SU-DHL-6 (cell line): ENCODE measurements at regions not wholly inside any gene's neighbourhood (a gene's known extent, or its start where the extent isn't known, plus 50 kb on each side); places are given as distances from the start of the nearest gene placed in this dataset.

Source experiments
- EZH2phosphoT487 ChIP-seq: fragments of 200-600 bp; sonication (generic), shearing (Covaris generic); conservative IDR thresholded peaks from 2 replicates; pipeline ENCODE4 v1.6.1; 2018; ENCODE audit warnings: mild to moderate bottlenecking, antibody characterized with exemption, low read length, moderate library complexity, mixed read lengths
- TF ChIP-seq, protein P1 (sequence below): fragments of 200-600 bp; sonication (generic); IDR thresholded peaks from one replicate; pipeline ENCODE4 v1.5.1; 2017; ENCODE audit warnings: antibody characterized with exemption, mild to moderate bottlenecking, low read length, moderate library complexity; ENCODE audit not compliant: insufficient read depth, poor library complexity, severe bottlenecking

DNA sequence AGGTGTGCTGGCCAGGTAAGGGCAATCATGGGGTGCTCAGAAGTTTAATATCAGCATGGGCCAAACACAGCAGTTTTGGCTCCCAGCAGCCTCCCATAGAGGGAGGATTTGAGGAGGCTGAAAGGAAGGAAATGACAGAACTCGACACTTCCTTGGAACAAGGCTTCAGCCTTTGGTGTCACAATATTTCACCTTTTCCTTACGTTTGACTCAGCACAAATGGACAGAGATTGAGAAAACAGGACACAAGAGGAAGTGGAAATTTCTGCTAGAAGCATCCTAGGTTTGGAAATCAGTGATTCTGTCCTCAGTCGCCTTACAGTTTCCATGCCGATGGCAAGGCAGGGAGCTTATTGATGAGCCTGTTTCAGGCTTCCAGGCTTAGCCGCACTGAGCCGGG, 181.4 kb downstream of the MAF start:
- TF ChIP-seq, protein P1, sequence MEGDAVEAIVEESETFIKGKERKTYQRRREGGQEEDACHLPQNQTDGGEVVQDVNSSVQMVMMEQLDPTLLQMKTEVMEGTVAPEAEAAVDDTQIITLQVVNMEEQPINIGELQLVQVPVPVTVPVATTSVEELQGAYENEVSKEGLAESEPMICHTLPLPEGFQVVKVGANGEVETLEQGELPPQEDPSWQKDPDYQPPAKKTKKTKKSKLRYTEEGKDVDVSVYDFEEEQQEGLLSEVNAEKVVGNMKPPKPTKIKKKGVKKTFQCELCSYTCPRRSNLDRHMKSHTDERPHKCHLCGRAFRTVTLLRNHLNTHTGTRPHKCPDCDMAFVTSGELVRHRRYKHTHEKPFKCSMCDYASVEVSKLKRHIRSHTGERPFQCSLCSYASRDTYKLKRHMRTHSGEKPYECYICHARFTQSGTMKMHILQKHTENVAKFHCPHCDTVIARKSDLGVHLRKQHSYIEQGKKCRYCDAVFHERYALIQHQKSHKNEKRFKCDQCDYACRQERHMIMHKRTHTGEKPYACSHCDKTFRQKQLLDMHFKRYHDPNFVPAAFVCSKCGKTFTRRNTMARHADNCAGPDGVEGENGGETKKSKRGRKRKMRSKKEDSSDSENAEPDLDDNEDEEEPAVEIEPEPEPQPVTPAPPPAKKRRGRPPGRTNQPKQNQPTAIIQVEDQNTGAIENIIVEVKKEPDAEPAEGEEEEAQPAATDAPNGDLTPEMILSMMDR: no peak
- no peak for TF ChIP-seq EZH2phosphoT487
